Nephron (organoid): ENCODE measurements at regions not wholly inside any gene's neighbourhood (a gene's known extent, or its start where the extent isn't known, plus 50 kb on each side); places are given as distances from the start of the nearest gene placed in this dataset.

Experiments
- H3K27ac Mint-ChIP-seq, 3 experiments: 2 replicates each; pipeline ENCODE4 v1.8.0; 2020; ENCODE audit warnings: mixed read lengths in 3 of 3, mild to moderate bottlenecking in 2 of 3, moderate library complexity in 1 of 3
- H3K27me3 Mint-ChIP-seq: 2 replicates; pipeline ENCODE4 v1.8.0; 2021; ENCODE audit warnings: low read depth, mild to moderate bottlenecking, moderate library complexity, mixed read lengths
- H3K36me3 Mint-ChIP-seq: 2 replicates; pipeline ENCODE4 v1.8.0; 2020; ENCODE audit warnings: low read depth, mixed read lengths
- H3K4me1 Mint-ChIP-seq: 2 replicates; pipeline ENCODE4 v1.8.0; 2020; ENCODE audit warnings: mixed read lengths
- H3K4me3 Mint-ChIP-seq, 3 experiments: 2 replicates each; pipeline ENCODE4 v1.8.0; 2020; ENCODE audit warnings: mild to moderate bottlenecking in 3 of 3, mixed read lengths in 3 of 3, moderate library complexity in 2 of 3
- H3K9me3 Mint-ChIP-seq: 2 replicates; pipeline ENCODE4 v1.8.0; 2020; ENCODE audit warnings: mixed read lengths
- CTCF ChIP-seq, 3 experiments: fragments of 200-600 bp; sonication (generic); IDR thresholded peaks; one replicate each; pipeline ENCODE4 v1.5.0; 2021; ENCODE audit warnings: antibody characterized with exemption in 3 of 3; ENCODE audit not compliant: unreplicated experiment in 3 of 3

GRCh38 chr1:187876775-187877174 is 1048.0 kb downstream of the PLA2G4A start:
- H3K27ac Mint-ChIP-seq: no peak overlapping the region
- H3K9me3 Mint-ChIP-seq: no peaks in the 10 kb centered on the region
- no peak for TF ChIP-seq CTCF (IDR thresholded peaks at IDR 0.05; ENCODE audit: unreplicated experiment in 3 of 3)
- H3K4me1 Mint-ChIP-seq: peaks cover 13% of the 10 kb centered on the region
- no peaks in the 10 kb centered on the region for H3K27me3 Mint-ChIP-seq
- no peak overlapping the region for H3K4me3 Mint-ChIP-seq
- no peaks in the 10 kb centered on the region for H3K36me3 Mint-ChIP-seq

GRCh38 chr1:187877220-187877619 is 1048.5 kb downstream of the PLA2G4A start:
- H3K27ac Mint-ChIP-seq: no peak overlapping the region
- peaks cover 10% of the 10 kb centered on the region for H3K4me1 Mint-ChIP-seq
- TF ChIP-seq CTCF (IDR thresholded peaks at IDR 0.05; ENCODE audit: unreplicated experiment in 3 of 3): no peak
- no peaks in the 10 kb centered on the region for H3K27me3 Mint-ChIP-seq
- no peaks in the 10 kb centered on the region for H3K9me3 Mint-ChIP-seq
- no peak overlapping the region for H3K4me3 Mint-ChIP-seq
- no peaks in the 10 kb centered on the region for H3K36me3 Mint-ChIP-seq

GRCh38 chr1:187878883-187879282 is 1050.1 kb downstream of the PLA2G4A start:
- no peaks in the 10 kb centered on the region for H3K27me3 Mint-ChIP-seq
- H3K4me1 Mint-ChIP-seq: peaks cover 10% of the 10 kb centered on the region
- no peak overlapping the region for H3K27ac Mint-ChIP-seq
- H3K36me3 Mint-ChIP-seq: no peaks in the 10 kb centered on the region
- H3K9me3 Mint-ChIP-seq: no peaks in the 10 kb centered on the region
- TF ChIP-seq CTCF (IDR thresholded peaks at IDR 0.05; ENCODE audit: unreplicated experiment in 3 of 3): no peak
- H3K4me3 Mint-ChIP-seq: no peak overlapping the region

GRCh38 chr1:187883356-187883755 is 1054.6 kb downstream of the PLA2G4A start:
- no peak overlapping the region for H3K4me3 Mint-ChIP-seq
- H3K9me3 Mint-ChIP-seq: no peaks in the 10 kb centered on the region
- H3K36me3 Mint-ChIP-seq: no peaks in the 10 kb centered on the region
- no peak for TF ChIP-seq CTCF (IDR thresholded peaks at IDR 0.05; ENCODE audit: unreplicated experiment in 3 of 3)
- H3K27ac Mint-ChIP-seq: no peak overlapping the region
- no peaks in the 10 kb centered on the region for H3K27me3 Mint-ChIP-seq
- peaks cover under 1% of the 10 kb centered on the region for H3K4me1 Mint-ChIP-seq

GRCh38 chr1:187891993-187892682 is 1063.4 kb downstream of the PLA2G4A start:
- Mint-ChIP-seq H3K4me1 (no peaks in the 10 kb centered on the region), H3K4me3 (no peak overlapping the region), H3K27ac (no peak overlapping the region), H3K27me3 (no peaks in the 10 kb centered on the region), H3K36me3 (no peaks in the 10 kb centered on the region), H3K9me3 (no peaks in the 10 kb centered on the region)
- TF ChIP-seq CTCF (IDR thresholded peaks at IDR 0.05; ENCODE audit: unreplicated experiment in 3 of 3): no peak

- no peaks in the 10 kb centered on the region for H3K27me3 Mint-ChIP-seq
- no peaks in the 10 kb centered on the region for H3K4me1 Mint-ChIP-seq
- no peak for TF ChIP-seq CTCF (IDR thresholded peaks at IDR 0.05; ENCODE audit: unreplicated experiment in 3 of 3)
- H3K36me3 Mint-ChIP-seq: no peaks in the 10 kb centered on the region
- no peak overlapping the region for H3K27ac Mint-ChIP-seq
- H3K4me3 Mint-ChIP-seq: no peak overlapping the region
- H3K9me3 Mint-ChIP-seq: no peaks in the 10 kb centered on the region
Observed at GRCh38 chr1:187892683-187893039, 1063.9 kb downstream of the PLA2G4A start.
